Spleen (tissue), 11 donors: ENCODE measurements at regions not wholly inside any gene's neighbourhood (a gene's known extent, or its start where the extent isn't known, plus 50 kb on each side); places are given as distances from the start of the nearest gene placed in this dataset.

Source experiments
- DNase-seq: peaks from one replicate; pipeline ENCODE4 v3.0.0-alpha.2; 2020
- H3K27ac ChIP-seq, 8 donors: fragments of 200-600 bp; sonication (generic) in 7 of 8; 1 replicate in 4 of 8; 2 replicates in 4 of 8; pipeline versions ENCODE4 v1.5.0 to v1.8.0; 2016 to 2021; ENCODE audit warnings: inconsistent platforms in 4 of 8, mild to moderate bottlenecking in 4 of 8, moderate library complexity in 1 of 8
- H3K27me3 ChIP-seq, 7 donors: fragments of 200-600 bp; sonication (generic) in 6 of 7; replicated peaks in 1 of 7; 1 replicate in 4 of 7; 2 replicates in 3 of 7; pipeline versions ENCODE4 v1.5.0 to v1.8.0; 2016 to 2021; ENCODE audit warnings: inconsistent platforms in 3 of 7, mild to moderate bottlenecking in 1 of 7
- H3K36me3 ChIP-seq, 6 donors: fragments of 200-600 bp; sonication (generic) in 5 of 6; 1 replicate in 4 of 6; 2 replicates in 2 of 6; pipeline versions ENCODE4 v1.5.0 to v1.8.0; 2016 to 2021; ENCODE audit warnings: inconsistent platforms in 2 of 6
- H3K4me1 ChIP-seq, 6 donors: fragments of 200-600 bp; sonication (generic) in 5 of 6; 1 replicate in 3 of 6; 2 replicates in 3 of 6; pipeline versions ENCODE4 v1.5.0 to v1.8.0; 2016 to 2021; ENCODE audit warnings: inconsistent platforms in 3 of 6
- H3K4me3 ChIP-seq, 8 donors: fragments of 200-600 bp; sonication (generic) in 7 of 8; 1 replicate in 4 of 8; 2 replicates in 4 of 8; pipeline versions ENCODE4 v1.5.0 to v1.8.0; 2016 to 2021; ENCODE audit warnings: inconsistent platforms in 4 of 8, mild to moderate bottlenecking in 4 of 8, moderate library complexity in 2 of 8
- H3K9me3 ChIP-seq, 8 donors: fragments of 200-600 bp; sonication (generic) in 7 of 8; 1 replicate in 4 of 8; 2 replicates in 4 of 8; pipeline versions ENCODE4 v1.5.0 to v1.8.0; 2016 to 2021; ENCODE audit warnings: inconsistent platforms in 4 of 8
- POLR2A ChIP-seq, 3 donors: fragments of 450-650 bp; IDR thresholded peaks; one replicate each; pipeline ENCODE4 v1.5.1; 2017; ENCODE audit warnings: antibody characterized with exemption in 3 of 3, mild to moderate bottlenecking in 1 of 3
- POLR2AphosphoS5 ChIP-seq, 3 donors: sonication (generic); formaldehyde crosslinking; IDR thresholded peaks; one replicate each; pipeline ENCODE4 v1.5.1; 2017; ENCODE audit warnings: antibody characterized with exemption in 3 of 3
- WGBS, 5 donors: extraction: QIAGEN DNeasy Blood & Tissue Kit in 3 of 5; methylation state at CpG; one replicate each; pipeline versions ENCODE4 v1.1.5 to v1.1.7; 2013 to 2018; 5-methylcytosine and 5-hydroxymethylcytosine counted together
- intact Hi-C: fragments of 100-400 bp; cut with DNase I; formaldehyde crosslinking; loops from one replicate; pipeline ENCODE4 v1.15.0; 2023; ENCODE audit warnings: low total_unique reads
- TF ChIP-seq, protein P1 (sequence below), 11 experiments: fragments of 200-600 bp in 7 of 11; fragments of 450-650 bp in 4 of 11; sonication (generic) in 4 of 11; IDR thresholded peaks in 8 of 11; conservative IDR thresholded peaks in 3 of 11; 1 replicate in 7 of 11; 2 replicates in 4 of 11; pipeline versions ENCODE4 v1.4.0 to v1.8.0; 2016 to 2021; ENCODE audit warnings: antibody characterized with exemption in 11 of 11, inconsistent platforms in 4 of 11, mild to moderate bottlenecking in 1 of 11
- donor health status: healthy with polysubstance abuse.
- donor health status: DM: no; HTN: no; CAD: no; lungs with moderate emphysema.
- donor health status: DM: no; HTN: no; CAD: no.
- donor health status: Bipolar disorder and iron deficiency.
- donor health status: healthy.
- donor health status: DM: no; HTN: no; CAD: no.
- donor health status: DM: yes; HTN: yes; CAD: no.

DNA sequence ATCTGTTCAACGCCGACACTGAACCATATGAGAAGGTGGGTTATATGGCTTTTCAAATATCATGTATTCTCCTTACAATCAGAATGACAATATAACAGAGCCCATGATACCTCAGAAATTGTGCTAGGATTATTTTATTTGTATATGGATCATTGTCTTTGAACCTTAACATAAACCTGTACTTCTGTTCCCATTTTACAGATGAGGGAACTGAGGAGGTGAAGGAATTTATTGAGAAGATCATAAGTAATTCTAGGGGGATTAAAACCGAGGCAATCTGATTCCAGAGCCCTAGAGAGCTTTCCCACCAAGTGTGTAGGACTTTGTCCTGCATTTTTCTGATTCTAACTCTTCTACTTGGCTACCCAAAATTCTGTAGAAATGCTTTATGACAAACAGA, 279.8 kb upstream of the FANCL start:
- Histone ChIP-seq H3K27me3 (no peaks in the 10 kb centered on the region), H3K9me3 (no peaks in the 10 kb centered on the region), H3K36me3 (no peaks in the 10 kb centered on the region), H3K27ac (no peak overlapping the region), H3K4me1 (no peaks in the 10 kb centered on the region), H3K4me3 (no peak overlapping the region)
- no peak for TF ChIP-seq POLR2A (IDR thresholded peaks at IDR 0.05)
- no peak for TF ChIP-seq POLR2AphosphoS5 (IDR thresholded peaks at IDR 0.05)
- TF ChIP-seq, protein P1, sequence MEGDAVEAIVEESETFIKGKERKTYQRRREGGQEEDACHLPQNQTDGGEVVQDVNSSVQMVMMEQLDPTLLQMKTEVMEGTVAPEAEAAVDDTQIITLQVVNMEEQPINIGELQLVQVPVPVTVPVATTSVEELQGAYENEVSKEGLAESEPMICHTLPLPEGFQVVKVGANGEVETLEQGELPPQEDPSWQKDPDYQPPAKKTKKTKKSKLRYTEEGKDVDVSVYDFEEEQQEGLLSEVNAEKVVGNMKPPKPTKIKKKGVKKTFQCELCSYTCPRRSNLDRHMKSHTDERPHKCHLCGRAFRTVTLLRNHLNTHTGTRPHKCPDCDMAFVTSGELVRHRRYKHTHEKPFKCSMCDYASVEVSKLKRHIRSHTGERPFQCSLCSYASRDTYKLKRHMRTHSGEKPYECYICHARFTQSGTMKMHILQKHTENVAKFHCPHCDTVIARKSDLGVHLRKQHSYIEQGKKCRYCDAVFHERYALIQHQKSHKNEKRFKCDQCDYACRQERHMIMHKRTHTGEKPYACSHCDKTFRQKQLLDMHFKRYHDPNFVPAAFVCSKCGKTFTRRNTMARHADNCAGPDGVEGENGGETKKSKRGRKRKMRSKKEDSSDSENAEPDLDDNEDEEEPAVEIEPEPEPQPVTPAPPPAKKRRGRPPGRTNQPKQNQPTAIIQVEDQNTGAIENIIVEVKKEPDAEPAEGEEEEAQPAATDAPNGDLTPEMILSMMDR (IDR thresholded peaks at IDR 0.05 in 8 of 11, conservative IDR thresholded peaks at IDR 0.05 in 3 of 11), result no peak
- no peak for DNase-seq
- intact Hi-C loops, result no loop called here
- 70 to 86% (median 79%) methylated on average over 3 of the region's 3 CpGs for WGBS, 5 donors

DNA sequence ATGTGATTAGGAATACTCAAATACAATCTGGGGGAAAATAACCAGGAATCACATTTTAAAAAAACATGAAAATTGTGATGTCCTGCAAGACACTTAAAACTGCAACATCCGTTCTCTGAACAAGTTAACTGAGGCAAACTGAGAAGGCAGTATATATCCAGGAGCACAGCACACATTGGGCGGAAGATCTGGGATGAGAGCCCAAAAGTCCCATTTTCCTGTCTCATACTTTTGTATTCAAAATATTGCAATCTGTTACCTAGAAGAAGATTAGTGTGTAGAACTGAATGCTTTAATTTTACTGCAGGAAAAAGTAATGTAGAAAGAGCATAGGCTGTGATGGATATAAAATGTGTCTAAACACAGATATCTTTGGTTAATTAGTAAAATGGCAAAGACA, 276.8 kb upstream of the FANCL start:
- DNase-seq, result no peak
- H3K4me3 ChIP-seq, result no peak overlapping the region
- no peaks in the 10 kb centered on the region for H3K4me1 ChIP-seq
- no peaks in the 10 kb centered on the region for H3K27me3 ChIP-seq
- H3K9me3 ChIP-seq, result no peaks in the 10 kb centered on the region
- intact Hi-C loops, result no loop called here
- H3K36me3 ChIP-seq, result no peaks in the 10 kb centered on the region
- WGBS, 5 donors, result 80 to 97% (median 97%) methylated on average over 2 of the region's 2 CpGs
- TF ChIP-seq, protein P1 (IDR thresholded peaks at IDR 0.05 in 8 of 11, conservative IDR thresholded peaks at IDR 0.05 in 3 of 11), result no peak
- TF ChIP-seq POLR2AphosphoS5 (IDR thresholded peaks at IDR 0.05), result no peak
- no peak for TF ChIP-seq POLR2A (IDR thresholded peaks at IDR 0.05)
- no peak overlapping the region for H3K27ac ChIP-seq

DNA sequence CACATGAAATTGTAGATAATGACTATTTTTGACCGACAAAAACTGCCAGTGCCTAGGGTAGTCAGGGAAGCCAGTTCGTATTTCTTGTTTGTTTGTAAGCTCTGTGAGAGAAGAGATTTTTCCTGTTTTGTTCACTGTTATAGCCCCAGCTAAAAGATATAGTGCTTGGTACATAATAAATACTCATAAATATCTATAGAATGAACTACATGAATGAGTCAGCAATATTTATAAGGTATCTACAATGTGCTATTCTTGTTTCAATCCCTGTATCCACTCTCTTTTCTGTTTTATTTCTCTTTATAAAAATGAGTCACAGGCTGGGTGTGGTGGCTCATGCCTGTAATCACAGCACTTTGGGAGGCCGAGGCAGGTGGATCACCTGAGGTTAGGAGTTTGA, 275.6 kb upstream of the FANCL start:
- H3K4me1 ChIP-seq, result no peaks in the 10 kb centered on the region
- 80 to 94% (median 83%) methylated on average over 3 of the region's 3 CpGs for WGBS, 5 donors
- no peaks in the 10 kb centered on the region for H3K27me3 ChIP-seq
- TF ChIP-seq POLR2A (IDR thresholded peaks at IDR 0.05) (no peak), POLR2AphosphoS5 (IDR thresholded peaks at IDR 0.05) (no peak)
- TF ChIP-seq, protein P1 (IDR thresholded peaks at IDR 0.05 in 8 of 11, conservative IDR thresholded peaks at IDR 0.05 in 3 of 11), result no peak
- no peak for DNase-seq
- intact Hi-C loops, result no loop called here
- no peaks in the 10 kb centered on the region for H3K9me3 ChIP-seq
- H3K36me3 ChIP-seq, result no peaks in the 10 kb centered on the region
- no peak overlapping the region for H3K4me3 ChIP-seq
- no peak overlapping the region for H3K27ac ChIP-seq

DNA sequence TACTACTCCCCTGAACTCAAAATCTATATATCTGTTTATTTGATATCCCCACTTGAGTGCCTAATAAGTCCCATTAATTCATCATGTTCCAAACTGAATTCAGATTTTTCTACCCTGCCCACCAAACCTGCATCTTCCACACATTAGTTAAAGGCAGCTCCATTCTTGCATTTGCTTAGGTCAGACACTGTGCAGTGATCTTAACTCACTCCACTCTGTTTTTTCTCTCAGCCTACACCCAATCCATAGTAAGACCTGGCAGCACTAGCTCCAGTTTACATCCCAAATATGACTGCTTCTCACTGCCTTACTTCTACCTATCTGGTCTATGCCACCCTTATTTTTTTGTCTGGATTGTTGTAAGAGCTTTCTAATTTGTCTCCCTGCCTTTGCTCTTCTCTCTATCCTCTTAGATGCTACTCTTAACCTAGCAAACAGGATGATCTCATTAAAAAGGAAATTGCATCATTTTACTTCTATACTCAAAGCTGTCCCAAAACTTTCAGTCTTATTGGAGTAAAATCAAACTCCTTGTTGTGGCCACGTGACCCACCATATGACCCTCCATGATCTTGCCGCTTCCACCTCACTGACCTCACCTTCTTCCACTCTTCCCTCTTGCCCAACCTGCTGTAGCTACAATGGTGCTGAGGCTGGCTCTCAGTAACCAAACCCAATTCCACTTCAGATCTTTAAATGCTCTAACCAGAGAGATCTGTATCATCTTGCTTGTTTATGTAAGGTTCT, 274.9 kb upstream of the FANCL start:
- WGBS, 5 donors, result 86 to 94% (median 90%) methylated on average over 2 of the region's 2 CpGs
- no peak for TF ChIP-seq POLR2A (IDR thresholded peaks at IDR 0.05)
- no peak for TF ChIP-seq POLR2AphosphoS5 (IDR thresholded peaks at IDR 0.05)

More for the DNA sequence above, 274.9 kb upstream of the FANCL start:
- Histone ChIP-seq H3K27me3 (no peaks in the 10 kb centered on the region), H3K9me3 (no peaks in the 10 kb centered on the region), H3K4me3 (no peak overlapping the region), H3K36me3 (no peaks in the 10 kb centered on the region), H3K4me1 (no peaks in the 10 kb centered on the region), H3K27ac (no peak overlapping the region)
- intact Hi-C loops, result no loop called here
- DNase-seq, result no peak
